ENCODE measurements at regions not wholly inside any gene's neighbourhood (a gene's known extent, or its start where the extent isn't known, plus 50 kb on each side); places are given as distances from the start of the nearest gene placed in this dataset.

DNA sequence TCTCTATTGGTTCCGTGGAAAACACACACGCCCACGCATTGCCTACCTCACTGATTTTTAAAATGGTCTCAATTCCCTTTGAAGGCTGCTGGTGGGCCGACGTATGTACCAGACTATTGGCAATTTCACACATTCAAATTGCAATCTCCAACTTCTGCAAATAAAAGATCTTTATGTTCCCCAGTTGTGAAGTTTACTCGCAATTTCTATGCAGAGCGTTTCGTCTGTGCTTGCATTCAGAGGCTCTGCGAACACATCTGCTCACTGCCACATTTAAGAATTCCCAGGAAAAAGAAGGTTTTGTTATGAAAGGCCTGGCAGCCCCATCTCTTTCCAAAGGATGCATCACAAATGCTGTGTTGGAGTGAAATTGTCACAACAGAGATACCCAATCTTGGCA, 288.0 kb upstream of the KAZN start:
- Histone ChIP-seq H3K4me3 (no peak overlapping the region), H3K27me3 (ENCODE audit: insufficient read depth in 3 of 3, low read length in 2 of 3) (peaks cover 0 to 1% (median 0%) of the 10 kb centered on the region in 3 donors), H3K36me3 (ENCODE audit: insufficient read depth in 1 of 2, low read depth in 1 of 2) (no peaks in the 10 kb centered on the region), H3K4me1 (no peaks in the 10 kb centered on the region), H3K27ac (no peak overlapping the region), H3K9me3 (no peaks in the 10 kb centered on the region)
- DNase-seq (no peak), ATAC-seq (no peak)
- TF ChIP-seq, protein P1, sequence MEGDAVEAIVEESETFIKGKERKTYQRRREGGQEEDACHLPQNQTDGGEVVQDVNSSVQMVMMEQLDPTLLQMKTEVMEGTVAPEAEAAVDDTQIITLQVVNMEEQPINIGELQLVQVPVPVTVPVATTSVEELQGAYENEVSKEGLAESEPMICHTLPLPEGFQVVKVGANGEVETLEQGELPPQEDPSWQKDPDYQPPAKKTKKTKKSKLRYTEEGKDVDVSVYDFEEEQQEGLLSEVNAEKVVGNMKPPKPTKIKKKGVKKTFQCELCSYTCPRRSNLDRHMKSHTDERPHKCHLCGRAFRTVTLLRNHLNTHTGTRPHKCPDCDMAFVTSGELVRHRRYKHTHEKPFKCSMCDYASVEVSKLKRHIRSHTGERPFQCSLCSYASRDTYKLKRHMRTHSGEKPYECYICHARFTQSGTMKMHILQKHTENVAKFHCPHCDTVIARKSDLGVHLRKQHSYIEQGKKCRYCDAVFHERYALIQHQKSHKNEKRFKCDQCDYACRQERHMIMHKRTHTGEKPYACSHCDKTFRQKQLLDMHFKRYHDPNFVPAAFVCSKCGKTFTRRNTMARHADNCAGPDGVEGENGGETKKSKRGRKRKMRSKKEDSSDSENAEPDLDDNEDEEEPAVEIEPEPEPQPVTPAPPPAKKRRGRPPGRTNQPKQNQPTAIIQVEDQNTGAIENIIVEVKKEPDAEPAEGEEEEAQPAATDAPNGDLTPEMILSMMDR (IDR thresholded peaks at IDR 0.05), result no peak
- intact Hi-C loops (cut with DNase I), result no loop called here
- WGBS, 3 donors, result 90 to 92% (median 90%) methylated on average over 9 of the region's 9 CpGs

DNA sequence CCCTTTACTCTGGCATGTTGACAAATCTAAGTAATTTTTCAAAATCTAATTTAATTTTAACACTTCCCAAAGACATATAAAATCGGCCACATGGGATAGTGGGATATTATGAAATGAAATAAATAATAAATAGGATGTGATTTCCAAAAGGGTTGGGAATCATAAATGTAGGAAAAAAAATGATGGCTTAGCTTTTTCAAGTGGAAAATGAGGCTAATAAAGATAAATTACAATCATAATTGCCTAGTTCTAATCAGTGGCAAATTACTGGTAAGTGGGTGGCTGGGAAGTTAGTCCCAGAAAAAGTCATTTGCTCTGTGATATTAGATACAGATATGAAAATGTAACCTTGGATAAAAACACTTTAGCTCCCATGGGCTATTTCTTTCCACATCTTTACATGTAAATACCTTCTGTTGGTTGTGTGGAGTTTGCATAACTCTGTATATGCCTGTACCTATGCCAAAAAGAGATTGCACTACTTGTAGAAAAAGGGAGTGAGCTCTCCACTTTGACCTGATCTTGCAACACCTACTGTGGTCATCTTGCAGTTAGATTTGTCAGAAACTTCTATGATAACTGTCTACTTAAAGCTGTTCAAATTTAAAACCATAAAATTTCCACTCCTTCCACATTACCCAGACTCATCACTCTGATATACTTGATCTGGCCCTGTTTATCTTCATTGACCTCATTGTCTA, 284.6 kb upstream of the KAZN start:
- intact Hi-C loops (cut with DNase I), result no loop called here
- H3K36me3 ChIP-seq (ENCODE audit: insufficient read depth in 1 of 2, low read depth in 1 of 2), result no peaks in the 10 kb centered on the region
- H3K27ac ChIP-seq, result no peak overlapping the region
- H3K4me3 ChIP-seq, result no peak overlapping the region
- H3K27me3 ChIP-seq (ENCODE audit: insufficient read depth in 3 of 3, low read length in 2 of 3), result peaks cover 0 to 1% (median 0%) of the 10 kb centered on the region in 3 donors
- H3K4me1 ChIP-seq, result no peaks in the 10 kb centered on the region
- WGBS, 3 donors, result 78 to 91% (median 86%) methylated on average over 1 of the region's 1 CpG
- no peaks in the 10 kb centered on the region for H3K9me3 ChIP-seq
- ATAC-seq, result no peak
- DNase-seq, result no peak
- TF ChIP-seq, protein P1 (IDR thresholded peaks at IDR 0.05), result no peak

DNA sequence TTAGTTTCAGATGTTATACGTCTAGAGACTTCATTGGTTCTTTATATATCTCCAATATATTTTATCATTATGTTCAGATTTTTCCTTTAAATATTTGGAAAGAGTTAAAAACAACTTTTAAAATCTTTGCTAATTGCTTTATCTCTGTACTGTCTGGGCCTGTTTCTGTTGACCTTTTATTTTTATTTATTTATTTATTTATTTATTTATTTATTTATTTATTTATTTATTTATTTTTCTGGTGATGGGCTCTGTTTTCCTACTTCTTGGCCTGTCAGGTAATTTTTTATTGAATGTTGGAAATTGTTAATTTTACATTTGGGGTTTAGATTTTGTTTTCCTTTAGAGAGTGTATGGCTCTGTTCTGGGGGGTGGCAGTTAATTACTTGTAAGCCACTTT, 279.7 kb upstream of the KAZN start:
- DNase-seq, result no peak
- Histone ChIP-seq H3K9me3 (no peaks in the 10 kb centered on the region), H3K36me3 (ENCODE audit: insufficient read depth in 1 of 2, low read depth in 1 of 2) (no peaks in the 10 kb centered on the region), H3K27me3 (ENCODE audit: insufficient read depth in 3 of 3, low read length in 2 of 3) (no peaks in the 10 kb centered on the region), H3K4me1 (no peaks in the 10 kb centered on the region), H3K4me3 (no peak overlapping the region), H3K27ac (no peak overlapping the region)
- no peak for ATAC-seq
- WGBS, 3 donors, result 88 to 92% (median 92%) methylated on average over 1 of the region's 1 CpG
- TF ChIP-seq, protein P1 (IDR thresholded peaks at IDR 0.05), result no peak
- intact Hi-C loops (cut with DNase I), result no loop called here

DNA sequence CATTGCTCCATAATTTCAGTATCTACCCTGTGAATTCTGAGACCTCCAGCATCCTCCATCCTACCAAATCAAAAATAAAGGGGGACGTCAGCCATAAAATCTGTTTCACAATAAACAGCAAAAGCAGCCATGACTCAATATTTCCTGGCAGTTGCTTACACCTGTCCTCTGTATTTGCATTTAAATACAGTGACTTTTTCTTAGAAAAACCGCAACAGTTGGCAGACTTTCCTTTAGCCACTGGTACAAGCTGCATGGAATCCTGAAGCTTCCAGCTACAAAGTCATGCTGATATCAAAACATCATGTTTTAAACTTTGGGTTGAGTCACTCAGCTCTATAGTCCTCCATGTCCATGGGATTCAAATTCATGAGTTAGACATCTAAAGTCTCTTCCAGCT, 278.0 kb upstream of the KAZN start:
- no peak overlapping the region for H3K27ac ChIP-seq
- no peak for ATAC-seq
- no peaks in the 10 kb centered on the region for H3K36me3 ChIP-seq (ENCODE audit: insufficient read depth in 1 of 2, low read depth in 1 of 2)
- 23 to 53% (median 27%) methylated on average over 2 of the region's 2 CpGs for WGBS, 3 donors
- no peak overlapping the region for H3K4me3 ChIP-seq
- H3K27me3 ChIP-seq (ENCODE audit: insufficient read depth in 3 of 3, low read length in 2 of 3), result no peaks in the 10 kb centered on the region
- intact Hi-C loops (cut with DNase I), result no loop called here
- DNase-seq, result no peak
- TF ChIP-seq, protein P1 (IDR thresholded peaks at IDR 0.05), result no peak
- H3K9me3 ChIP-seq, result no peaks in the 10 kb centered on the region
- no peaks in the 10 kb centered on the region for H3K4me1 ChIP-seq

DNA sequence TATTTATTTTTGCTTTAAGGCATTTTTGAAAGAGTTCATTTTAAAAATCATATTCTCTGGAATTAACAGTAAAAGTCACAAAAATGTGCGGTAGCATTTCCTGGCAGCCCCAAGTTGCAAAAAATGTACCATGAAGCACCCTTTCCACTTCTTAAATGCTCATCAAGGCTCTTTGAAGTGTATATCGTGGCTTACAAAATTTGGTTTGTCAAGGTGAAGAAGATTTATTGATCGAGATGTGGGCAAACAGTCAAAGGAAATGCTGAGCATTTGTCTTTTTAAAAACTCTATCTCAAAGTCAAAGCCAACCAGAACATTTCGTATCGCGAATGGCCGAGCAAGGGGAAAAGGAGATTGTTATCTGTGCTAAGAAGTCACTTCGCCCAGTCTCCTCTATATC, 277.5 kb upstream of the KAZN start:
- H3K27me3 ChIP-seq (ENCODE audit: insufficient read depth in 3 of 3, low read length in 2 of 3), result no peaks in the 10 kb centered on the region
- DNase-seq (no peak), ATAC-seq (no peak)
- intact Hi-C loops (cut with DNase I), result no loop called here
- TF ChIP-seq, protein P1 (IDR thresholded peaks at IDR 0.05), result no peak
- no peaks in the 10 kb centered on the region for H3K36me3 ChIP-seq (ENCODE audit: insufficient read depth in 1 of 2, low read depth in 1 of 2)
- H3K4me3 ChIP-seq, result no peak overlapping the region
- H3K9me3 ChIP-seq, result no peaks in the 10 kb centered on the region
- WGBS, 3 donors, result 67 to 79% (median 70%) methylated on average over 8 of the region's 8 CpGs
- H3K27ac ChIP-seq, result no peak overlapping the region
- H3K4me1 ChIP-seq, result no peaks in the 10 kb centered on the region

All from psoas muscle (tissue), 7 donors.